GM23338 (cell line): ENCODE measurements at regions not wholly inside any gene's neighbourhood (a gene's known extent, or its start where the extent isn't known, plus 50 kb on each side); places are given as distances from the start of the nearest gene placed in this dataset.

Experiments used
- ATAC-seq: fragments of 200-7000 bp; cut with Tn5 transposase; 3 replicates; pipeline ENCODE4 v1.9.1; 2020
- DNase-seq: peaks from one replicate; pipeline ENCODE4 v3.0.0-alpha.2; 2015; ENCODE audit warnings: low spot score
- H2AFZ ChIP-seq: fragments of 200-600 bp; sonication (generic); 2 replicates; pipeline ENCODE4 v1.8.0; 2016; ENCODE audit warnings: antibody characterized with exemption, mild to moderate bottlenecking, moderate library complexity
- H3F3A ChIP-seq: fragments of 200-600 bp; sonication (generic); replicated peaks from 2 replicates; pipeline ENCODE4 v1.8.0; 2017; ENCODE audit warnings: antibody characterized with exemption, mixed run types, low read depth
- H3K27ac ChIP-seq: fragments of 200-600 bp; sonication (generic); 2 replicates; pipeline ENCODE4 v1.6.1; 2016; ENCODE audit warnings: low read depth
- H3K27me3 ChIP-seq: fragments of 200-600 bp; sonication (generic); 2 replicates; pipeline ENCODE4 v1.8.0; 2016; ENCODE audit warnings: mild to moderate bottlenecking, mixed run types, moderate library complexity; ENCODE audit not compliant: insufficient read depth
- H3K36me3 ChIP-seq: fragments of 200-600 bp; sonication (generic); 2 replicates; pipeline ENCODE4 v1.8.0; 2016; ENCODE audit warnings: mild to moderate bottlenecking; ENCODE audit not compliant: insufficient read depth
- H3K4me1 ChIP-seq: fragments of 200-600 bp; sonication (generic); 2 replicates; pipeline ENCODE4 v1.8.0; 2016; ENCODE audit warnings: mild to moderate bottlenecking, moderate library complexity; ENCODE audit not compliant: insufficient read depth
- H3K4me2 ChIP-seq: fragments of 200-600 bp; sonication (generic); 2 replicates; pipeline ENCODE4 v1.7.1; 2017; ENCODE audit warnings: mixed run types
- H3K4me3 ChIP-seq: fragments of 200-600 bp; sonication (generic); 2 replicates; pipeline ENCODE4 v1.6.1; 2016; ENCODE audit warnings: mixed run types
- H3K79me2 ChIP-seq: fragments of 200-600 bp; sonication (generic); replicated peaks from 2 replicates; pipeline ENCODE4 v1.8.0; 2017; ENCODE audit warnings: mild to moderate bottlenecking; ENCODE audit not compliant: insufficient read depth
- H3K9me2 ChIP-seq: fragments of 200-600 bp; sonication (generic); 2 replicates; pipeline ENCODE4 v1.8.0; 2017; ENCODE audit not compliant: insufficient read depth
- H4K20me1 ChIP-seq: fragments of 200-600 bp; sonication (generic); replicated peaks from 2 replicates; pipeline ENCODE4 v1.8.0; 2017; ENCODE audit warnings: mild to moderate bottlenecking; ENCODE audit not compliant: insufficient read depth
- H3K27ac Mint-ChIP-seq: 2 replicates; pipeline ENCODE4 v1.8.0; 2020; ENCODE audit warnings: inconsistent platforms, mild to moderate bottlenecking, moderate library complexity, mixed read lengths
- H3K27me3 Mint-ChIP-seq: 3 replicates; pipeline ENCODE4 v1.8.0; 2022; ENCODE audit warnings: low read depth, mild to moderate bottlenecking, moderate library complexity, mixed read lengths, inconsistent platforms; ENCODE audit not compliant: insufficient read depth, poor library complexity
- H3K36me3 Mint-ChIP-seq: 3 replicates; pipeline ENCODE4 v1.8.0; 2021; ENCODE audit warnings: low read depth, mild to moderate bottlenecking, inconsistent platforms, moderate library complexity, mixed read lengths
- H3K4me1 Mint-ChIP-seq: 3 replicates; pipeline ENCODE4 v1.8.0; 2020; ENCODE audit warnings: mild to moderate bottlenecking, inconsistent platforms, mixed read lengths
- H3K4me3 Mint-ChIP-seq: 3 replicates; pipeline ENCODE4 v1.8.0; 2021; ENCODE audit warnings: moderate library complexity, mild to moderate bottlenecking, inconsistent platforms, mixed read lengths
- H3K9me3 Mint-ChIP-seq: 3 replicates; pipeline ENCODE4 v1.8.0; 2020; ENCODE audit warnings: moderate library complexity, mild to moderate bottlenecking, inconsistent platforms, mixed read lengths
- CTCF ChIP-seq, 2 experiments: fragments of 200-600 bp in 1 of 2; sonication (generic) in 1 of 2; conservative IDR thresholded peaks; 2 replicates each; pipeline versions ENCODE4 v1.5.1 to v1.6.1; 2016 to 2017; ENCODE audit warnings: antibody characterized with exemption in 2 of 2, low read depth in 2 of 2, mild to moderate bottlenecking in 2 of 2, moderate library complexity in 1 of 2
- EZH2phosphoT487 ChIP-seq: fragments of 200-600 bp; sonication (generic); IDR thresholded peaks from one replicate; pipeline ENCODE4 v1.8.1; 2018; ENCODE audit warnings: antibody characterized with exemption; ENCODE audit not compliant: unreplicated experiment
- JUNB ChIP-seq: IDR thresholded peaks from one replicate; pipeline ENCODE4 v1.6.1; 2016; ENCODE audit warnings: antibody characterized with exemption; ENCODE audit not compliant: unreplicated experiment
- REST ChIP-seq: IDR thresholded peaks from one replicate; pipeline ENCODE4 v1.6.1; 2018; ENCODE audit warnings: antibody characterized with exemption; ENCODE audit not compliant: unreplicated experiment

GRCh38 chr2:199606193-199606780, 148.5 kb upstream of the SATB2 start:
- no peaks in the 10 kb centered on the region for H3K36me3 Mint-ChIP-seq
- no peak overlapping the region for H3K4me3 Mint-ChIP-seq
- peak; percentile 55 for DNase-seq
- Histone ChIP-seq H3K4me1 (peaks cover 14% of the 10 kb centered on the region), H3K9me2 (no peaks in the 10 kb centered on the region), H4K20me1 (no peaks in the 10 kb centered on the region), H3K4me3 (no peak overlapping the region), H3K36me3 (no peaks in the 10 kb centered on the region), H2AFZ (peak overlapping the region; percentile 23; the same call in 1 of the 2 replicates), H3F3A (no peaks in the 10 kb centered on the region), H3K79me2 (no peaks in the 10 kb centered on the region), H3K27ac (no peak overlapping the region), H3K27me3 (peaks cover 30% of the 10 kb centered on the region), H3K4me2 (no peak overlapping the region)
- peak; percentile 13; the same call in 1 of the 3 replicates for ATAC-seq
- no peaks in the 10 kb centered on the region for H3K9me3 Mint-ChIP-seq
- H3K27ac Mint-ChIP-seq, result no peak overlapping the region
- H3K4me1 Mint-ChIP-seq, result peaks cover 31% of the 10 kb centered on the region
- H3K27me3 Mint-ChIP-seq, result peaks cover 11% of the 10 kb centered on the region
- TF ChIP-seq CTCF (conservative IDR thresholded peaks at IDR 0.05; ENCODE audit: low read depth in 2 of 2) (peak; percentile 63 to 68), JUNB (no peak)

GRCh38 chr2:199603721-199604291, 146.1 kb upstream of the SATB2 start:
- H3K4me2 ChIP-seq, result peak overlapping the region; percentile 74
- Mint-ChIP-seq H3K4me1 (peaks cover 17% of the 10 kb centered on the region), H3K27ac (no peak overlapping the region), H3K27me3 (peaks cover 10% of the 10 kb centered on the region), H3K4me3 (peak overlapping the region; percentile 64), H3K9me3 (no peaks in the 10 kb centered on the region), H3K36me3 (no peaks in the 10 kb centered on the region)
- H3K4me3 ChIP-seq, result peak overlapping the region; percentile 49
- peaks cover 8% of the 10 kb centered on the region for H3K4me1 ChIP-seq
- H3K27me3 ChIP-seq, result peaks cover 30% of the 10 kb centered on the region
- H4K20me1 ChIP-seq, result no peaks in the 10 kb centered on the region
- H3F3A ChIP-seq, result no peaks in the 10 kb centered on the region
- no peaks in the 10 kb centered on the region for H3K36me3 ChIP-seq
- TF ChIP-seq EZH2phosphoT487 (no peak), JUNB (no peak)
- H2AFZ ChIP-seq, result peak overlapping the region; percentile 84
- no peak overlapping the region for H3K27ac ChIP-seq
- H3K9me2 ChIP-seq, result no peaks in the 10 kb centered on the region
- DNase-seq, result peak; percentile 61
- no peaks in the 10 kb centered on the region for H3K79me2 ChIP-seq
- ATAC-seq, result peak; percentile 78

GRCh38 chr2:199602896-199603717, 145.4 kb upstream of the SATB2 start:
- peak overlapping the region; percentile 51; the same call in 2 of the 3 replicates for H3K4me3 Mint-ChIP-seq
- no peaks in the 10 kb centered on the region for H3K36me3 Mint-ChIP-seq
- no peak overlapping the region for H3K27ac ChIP-seq
- H3K27me3 Mint-ChIP-seq, result peaks cover 13% of the 10 kb centered on the region
- peaks cover 30% of the 10 kb centered on the region for H3K27me3 ChIP-seq
- H3K79me2 ChIP-seq, result no peaks in the 10 kb centered on the region
- no peak for TF ChIP-seq REST
- H3K4me1 ChIP-seq, result peaks cover 8% of the 10 kb centered on the region
- H3K9me2 ChIP-seq, result no peaks in the 10 kb centered on the region
- no peaks in the 10 kb centered on the region for H3K9me3 Mint-ChIP-seq
- H3K4me3 ChIP-seq, result peak overlapping the region; percentile 49
- H3K36me3 ChIP-seq, result no peaks in the 10 kb centered on the region
- peaks cover 13% of the 10 kb centered on the region for H3K4me1 Mint-ChIP-seq
- H3K27ac Mint-ChIP-seq, result no peak overlapping the region
- no peaks in the 10 kb centered on the region for H3F3A ChIP-seq
- H2AFZ ChIP-seq, result peak overlapping the region; percentile 84
- peak; percentile 17; the same call in 1 of the 3 replicates for ATAC-seq
- peak overlapping the region; percentile 74 for H3K4me2 ChIP-seq
- H4K20me1 ChIP-seq, result no peaks in the 10 kb centered on the region
- no peak for DNase-seq
